Keratinocyte (primary cell): ENCODE measurements at regions not wholly inside any gene's neighbourhood (a gene's known extent, or its start where the extent isn't known, plus 50 kb on each side); places are given as distances from the start of the nearest gene placed in this dataset.

Source experiments
- DNase-seq: peaks from one replicate; pipeline ENCODE4 v3.0.0-alpha.2; 2011; ENCODE audit warnings: low read depth, missing footprints, low spot score
- FAIRE-seq: peaks from 2 replicates; lab custom pipeline; 2011; peaks lifted over from hg19 to GRCh38; lab: Jason Lieb, UNC
- H2AFZ ChIP-seq: 2 replicates; pipeline ENCODE4 v1.6.0; 2012; ENCODE audit warnings: low read length, control low read depth, inconsistent platforms; ENCODE audit not compliant: control insufficient read depth
- H3K27ac ChIP-seq: 2 replicates; pipeline ENCODE4 v1.5.1; 2011; ENCODE audit warnings: low read length; ENCODE audit not compliant: control insufficient read depth, insufficient read depth
- H3K27me3 ChIP-seq: 3 replicates; pipeline ENCODE4 v1.6.0; 2011; ENCODE audit warnings: low read length; ENCODE audit not compliant: control insufficient read depth, insufficient read depth; ENCODE audit errors: extremely low read depth
- H3K36me3 ChIP-seq, 2 experiments: 2 replicates in 1 of 2; 3 replicates in 1 of 2; pipeline ENCODE4 v1.5.1; 2011; ENCODE audit warnings: low read length in 2 of 2, mild to moderate bottlenecking in 1 of 2; ENCODE audit not compliant: control insufficient read depth in 2 of 2, insufficient read depth in 2 of 2; ENCODE audit errors: extremely low read depth in 1 of 2
- H3K4me1 ChIP-seq: 3 replicates; pipeline ENCODE4 v1.5.1; 2011; ENCODE audit warnings: low read length; ENCODE audit not compliant: control insufficient read depth, insufficient read depth; ENCODE audit errors: extremely low read depth
- H3K4me2 ChIP-seq: 3 replicates; pipeline ENCODE4 v1.6.0; 2011; ENCODE audit warnings: low read depth, low read length; ENCODE audit not compliant: control insufficient read depth, insufficient read depth; ENCODE audit errors: extremely low read depth
- H3K4me3 ChIP-seq, 3 experiments: fragments of 200-600 bp in 1 of 3; sonication (generic) in 1 of 3; 2 replicates in 2 of 3; 3 replicates in 1 of 3; pipeline ENCODE4 v1.5.1; 2011 to 2016; ENCODE audit warnings: low read length in 3 of 3, mild to moderate bottlenecking in 3 of 3, control low read depth in 2 of 3, inconsistent platforms in 1 of 3, low read depth in 1 of 3, mixed read lengths in 1 of 3, mixed run types in 1 of 3, moderate library complexity in 1 of 3; ENCODE audit not compliant: control insufficient read depth in 2 of 3, insufficient read depth in 2 of 3; ENCODE audit errors: extremely low read depth in 1 of 3
- H3K79me2 ChIP-seq: 2 replicates; pipeline ENCODE4 v1.6.0; 2012; ENCODE audit warnings: low read length; ENCODE audit not compliant: control insufficient read depth, insufficient read depth
- H3K9ac ChIP-seq: 3 replicates; pipeline ENCODE4 v1.6.0; 2011; ENCODE audit warnings: low read length; ENCODE audit not compliant: control insufficient read depth, insufficient read depth; ENCODE audit errors: extremely low read depth
- H3K9me1 ChIP-seq: 3 replicates; pipeline ENCODE4 v1.6.0; 2011; ENCODE audit warnings: low read length; ENCODE audit not compliant: control insufficient read depth, insufficient read depth; ENCODE audit errors: extremely low read depth
- H3K9me3 ChIP-seq: 2 replicates; pipeline ENCODE4 v1.5.1; 2012; ENCODE audit warnings: low read depth, low read length; ENCODE audit not compliant: control insufficient read depth
- H4K20me1 ChIP-seq: 3 replicates; pipeline ENCODE4 v1.6.0; 2011; ENCODE audit warnings: low read length; ENCODE audit not compliant: control insufficient read depth, insufficient read depth; ENCODE audit errors: extremely low read depth
- EZH2 ChIP-seq: IDR thresholded peaks from one replicate; pipeline ENCODE4 v1.6.1; 2012; ENCODE audit warnings: inconsistent platforms, mild to moderate bottlenecking, low read length, moderate library complexity
- dilution Hi-C: fragments of 300-500 bp; cut with MboI; formaldehyde crosslinking; loops from one replicate; pipeline ENCODE4 v1.7.0; 2020; ENCODE audit warnings: low sequenced_read_pairs; ENCODE audit not compliant: extremely low pct_ligation_motif_present
- TF ChIP-seq, protein P1 (sequence below), 3 experiments: IDR thresholded peaks in 1 of 3; conservative IDR thresholded peaks in 1 of 3; optimal IDR thresholded peaks in 1 of 3; 2 replicates in 2 of 3; 3 replicates in 1 of 3; pipeline versions ENCODE3 to v1.5.1; 2011; ENCODE audit warnings: low read length in 3 of 3, mild to moderate bottlenecking in 3 of 3, moderate library complexity in 2 of 3, control low read depth in 1 of 3, inconsistent platforms in 1 of 3; ENCODE audit not compliant: insufficient read depth in 2 of 3; ENCODE audit errors: extremely low read depth in 1 of 3

DNA sequence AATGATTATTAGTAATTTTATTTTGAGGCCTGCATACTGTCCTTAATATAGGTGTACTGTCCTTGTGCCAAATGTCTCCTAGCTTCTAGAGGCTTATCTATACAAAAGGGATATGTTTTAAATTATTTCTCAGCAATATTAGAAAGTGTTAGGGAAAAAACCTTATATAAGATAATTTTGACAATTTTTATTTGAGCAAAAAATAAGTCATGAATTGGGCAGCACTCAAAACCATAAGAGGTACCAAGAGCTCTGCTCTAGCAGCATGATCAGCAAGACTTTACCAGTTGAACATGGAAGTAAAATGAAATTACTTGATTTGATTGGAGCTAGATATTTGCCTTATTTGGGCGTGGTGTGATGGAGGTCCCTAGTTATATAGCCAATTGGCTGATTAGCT is 157.1 kb downstream of the PTBP2 start:
- no peak for FAIRE-seq
- Histone ChIP-seq H3K4me3 (no peak overlapping the region), H3K9ac (no peak overlapping the region), H3K79me2 (no peaks in the 10 kb centered on the region), H2AFZ (no peak overlapping the region), H3K27me3 (no peaks in the 10 kb centered on the region), H3K4me2 (no peak overlapping the region), H3K36me3 (no peaks in the 10 kb centered on the region), H3K27ac (no peak overlapping the region), H3K4me1 (no peaks in the 10 kb centered on the region), H3K9me3 (no peaks in the 10 kb centered on the region), H4K20me1 (no peaks in the 10 kb centered on the region), H3K9me1 (no peaks in the 10 kb centered on the region)
- TF ChIP-seq, protein P1, sequence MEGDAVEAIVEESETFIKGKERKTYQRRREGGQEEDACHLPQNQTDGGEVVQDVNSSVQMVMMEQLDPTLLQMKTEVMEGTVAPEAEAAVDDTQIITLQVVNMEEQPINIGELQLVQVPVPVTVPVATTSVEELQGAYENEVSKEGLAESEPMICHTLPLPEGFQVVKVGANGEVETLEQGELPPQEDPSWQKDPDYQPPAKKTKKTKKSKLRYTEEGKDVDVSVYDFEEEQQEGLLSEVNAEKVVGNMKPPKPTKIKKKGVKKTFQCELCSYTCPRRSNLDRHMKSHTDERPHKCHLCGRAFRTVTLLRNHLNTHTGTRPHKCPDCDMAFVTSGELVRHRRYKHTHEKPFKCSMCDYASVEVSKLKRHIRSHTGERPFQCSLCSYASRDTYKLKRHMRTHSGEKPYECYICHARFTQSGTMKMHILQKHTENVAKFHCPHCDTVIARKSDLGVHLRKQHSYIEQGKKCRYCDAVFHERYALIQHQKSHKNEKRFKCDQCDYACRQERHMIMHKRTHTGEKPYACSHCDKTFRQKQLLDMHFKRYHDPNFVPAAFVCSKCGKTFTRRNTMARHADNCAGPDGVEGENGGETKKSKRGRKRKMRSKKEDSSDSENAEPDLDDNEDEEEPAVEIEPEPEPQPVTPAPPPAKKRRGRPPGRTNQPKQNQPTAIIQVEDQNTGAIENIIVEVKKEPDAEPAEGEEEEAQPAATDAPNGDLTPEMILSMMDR (optimal IDR thresholded peaks at IDR 0.05 in 1 of 3, IDR thresholded peaks at IDR 0.05 in 1 of 3, conservative IDR thresholded peaks at IDR 0.05 in 1 of 3; ENCODE audit: extremely low read depth in 1 of 3, insufficient read depth in 2 of 3, low read length in 3 of 3) = no peak
- dilution Hi-C loops = no loop called here
- no peak for DNase-seq

DNA sequence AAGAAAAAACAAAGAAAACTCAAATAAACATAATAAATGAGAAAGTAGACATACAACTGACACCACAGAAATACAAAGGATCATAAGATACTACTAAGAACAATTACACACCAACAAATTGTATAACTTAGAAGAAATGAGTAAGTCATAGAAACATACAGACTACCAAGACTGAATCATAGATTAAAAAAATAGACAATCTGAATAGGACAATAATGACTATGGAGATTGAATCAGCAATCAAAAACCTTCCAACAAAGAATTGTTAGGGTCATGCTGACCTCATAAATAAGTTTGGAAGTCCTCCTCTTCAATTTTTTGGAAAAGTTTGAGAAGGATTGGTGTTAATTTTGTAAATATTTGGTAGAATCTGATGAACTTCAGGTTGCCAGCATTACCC is 159.0 kb downstream of the PTBP2 start:
- no peak for TF ChIP-seq EZH2
- TF ChIP-seq, protein P1 (optimal IDR thresholded peaks at IDR 0.05 in 1 of 3, IDR thresholded peaks at IDR 0.05 in 1 of 3, conservative IDR thresholded peaks at IDR 0.05 in 1 of 3; ENCODE audit: extremely low read depth in 1 of 3, insufficient read depth in 2 of 3, low read length in 3 of 3) = no peak
- no peak for FAIRE-seq
- no peaks in the 10 kb centered on the region for H3K27me3 ChIP-seq
- H4K20me1 ChIP-seq = no peaks in the 10 kb centered on the region
- DNase-seq = no peak
- no peaks in the 10 kb centered on the region for H3K9me1 ChIP-seq
- dilution Hi-C loops = no loop called here
- no peaks in the 10 kb centered on the region for H3K9me3 ChIP-seq
- H3K4me3 ChIP-seq = no peak overlapping the region
- no peaks in the 10 kb centered on the region for H3K36me3 ChIP-seq
- H3K27ac ChIP-seq = no peak overlapping the region
- no peaks in the 10 kb centered on the region for H3K4me1 ChIP-seq
- H3K9ac ChIP-seq = no peak overlapping the region
- no peak overlapping the region for H3K4me2 ChIP-seq
- no peak overlapping the region for H2AFZ ChIP-seq
- no peaks in the 10 kb centered on the region for H3K79me2 ChIP-seq
